BLaER1 (cell line): ENCODE measurements at regions not wholly inside any gene's neighbourhood (a gene's known extent, or its start where the extent isn't known, plus 50 kb on each side); places are given as distances from the start of the nearest gene placed in this dataset.
"Not testable (repeated sequence)": the region's sequence is repeated elsewhere in the genome, so short reads cannot be mapped to it uniquely, and the experiment has no call there.

ENCODE experiments used
- H3K27ac ChIP-seq: shearing (Covaris generic); formaldehyde crosslinking; 2 replicates; pipeline ENCODE4 v1.8.1; 2022
- H3K27me3 ChIP-seq: shearing (Covaris generic); formaldehyde crosslinking; 2 replicates; pipeline ENCODE4 v1.8.1; 2022
- H3K36me3 ChIP-seq: shearing (Covaris generic); formaldehyde crosslinking; 2 replicates; pipeline ENCODE4 v1.8.1; 2022
- H3K4me1 ChIP-seq: shearing (Covaris generic); formaldehyde crosslinking; 2 replicates; pipeline ENCODE4 v1.8.1; 2022
- H3K4me2 ChIP-seq: shearing (Covaris generic); formaldehyde crosslinking; 2 replicates; pipeline ENCODE4 v1.8.1; 2022
- H3K4me3 ChIP-seq: shearing (Covaris generic); formaldehyde crosslinking; 2 replicates; pipeline ENCODE4 v1.8.1; 2022
- H3K9ac ChIP-seq: shearing (Covaris generic); formaldehyde crosslinking; 2 replicates; pipeline ENCODE4 v1.8.1; 2022
- H3K9me3 ChIP-seq: shearing (Covaris generic); formaldehyde crosslinking; 2 replicates; pipeline ENCODE4 v1.8.1; 2022
- H4K20me1 ChIP-seq: shearing (Covaris generic); formaldehyde crosslinking; 2 replicates; pipeline ENCODE4 v1.8.1; 2022
- Cebpa-rat ChIP-seq: shearing (Covaris generic); IDR thresholded peaks from 2 replicates; pipeline ENCODE4 v1.8.1; 2022

DNA sequence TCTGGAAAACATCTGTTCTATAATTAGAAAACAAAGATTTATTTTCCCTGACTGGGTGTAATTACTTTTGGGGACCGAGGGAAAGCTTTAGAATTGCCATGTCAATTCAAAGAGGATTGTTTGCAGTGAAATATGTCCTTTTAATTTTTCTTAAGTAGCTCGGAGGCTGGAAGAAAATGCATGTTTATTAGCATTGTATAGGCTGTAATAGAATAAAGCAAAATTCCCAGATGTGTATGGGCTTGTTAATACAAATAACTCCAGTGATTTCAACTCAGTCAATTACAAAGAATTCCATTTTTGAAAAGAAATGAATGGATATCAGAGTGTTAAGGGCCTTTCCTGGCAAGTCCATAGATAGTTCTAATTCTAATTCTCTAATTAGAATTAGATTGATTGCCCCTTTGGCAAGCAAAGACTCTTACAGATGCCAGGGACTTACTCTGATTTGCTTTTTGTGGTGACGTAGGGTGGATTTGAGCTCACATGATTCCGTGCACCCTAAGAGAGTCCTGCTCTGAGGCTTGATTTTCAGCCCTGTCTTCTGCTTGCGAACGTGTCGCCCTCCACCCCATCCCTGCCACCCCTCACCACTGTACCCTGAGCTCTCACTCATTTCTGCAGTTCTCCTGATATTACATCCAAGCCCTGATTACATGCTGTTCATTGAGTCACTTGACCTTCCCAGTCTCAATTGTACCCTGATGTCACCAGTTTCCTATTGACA, 70.0 kb upstream of the FAM20A start:
- TF ChIP-seq Cebpa-rat: no peak
- Histone ChIP-seq H3K4me2 (no peak overlapping the region), H3K9ac (no peak overlapping the region), H3K9me3 (no peaks in the 10 kb centered on the region), H3K36me3 (no peaks in the 10 kb centered on the region), H3K27me3 (no peaks in the 10 kb centered on the region), H3K4me3 (no peak overlapping the region), H4K20me1 (no peaks in the 10 kb centered on the region), H3K4me1 (no peaks in the 10 kb centered on the region), H3K27ac (no peak overlapping the region)

DNA sequence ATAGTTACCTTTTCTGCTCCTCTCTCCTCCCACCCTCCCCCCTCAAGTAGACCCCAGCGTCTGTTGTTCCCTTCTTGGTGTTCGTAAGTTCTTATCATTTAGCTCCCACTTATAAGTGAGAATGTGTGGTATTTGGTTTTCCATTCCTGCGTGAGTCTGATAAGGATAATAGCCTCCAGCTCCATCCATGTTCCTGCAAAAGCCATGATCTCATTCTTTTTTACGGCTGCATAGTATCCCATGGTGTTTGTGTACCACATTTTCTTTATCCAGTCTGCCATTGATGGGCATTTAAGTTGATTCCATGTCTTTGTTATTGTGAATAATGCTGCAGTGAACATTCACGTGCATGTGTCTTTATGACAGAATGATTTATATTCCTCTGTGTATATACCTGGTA, 65.3 kb upstream of the FAM20A start:
- not testable (repeated sequence) for H3K9me3 ChIP-seq, H3K27ac ChIP-seq, H3K4me1 ChIP-seq, H3K4me3 ChIP-seq, H3K4me2 ChIP-seq, H3K36me3 ChIP-seq, H3K27me3 ChIP-seq, H3K9ac ChIP-seq, H4K20me1 ChIP-seq

DNA sequence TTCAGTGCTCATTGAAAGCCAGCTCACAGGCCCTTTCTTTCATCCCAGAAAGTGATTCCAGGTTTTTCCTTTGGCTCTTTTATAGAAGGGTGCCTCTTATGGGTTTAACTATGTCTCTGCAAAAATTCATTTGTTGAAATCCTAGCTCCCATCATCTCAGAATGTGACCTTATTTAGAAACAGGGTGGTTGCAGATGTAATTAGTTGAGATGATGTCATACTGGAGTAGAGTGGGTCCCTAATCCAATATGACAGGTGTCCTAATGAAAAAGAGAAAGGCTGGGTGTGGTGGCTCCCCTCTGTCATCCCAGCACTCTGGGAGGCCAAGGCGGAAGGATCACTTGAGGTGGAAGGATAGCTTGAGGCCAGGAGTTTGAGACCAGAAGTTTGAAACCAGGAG, 64.2 kb upstream of the FAM20A start:
- Histone ChIP-seq H4K20me1 (no peaks in the 10 kb centered on the region), H3K4me2 (no peak overlapping the region), H3K27me3 (no peaks in the 10 kb centered on the region), H3K27ac (no peak overlapping the region), H3K4me3 (no peak overlapping the region), H3K4me1 (no peaks in the 10 kb centered on the region), H3K9me3 (peaks cover 4% of the 10 kb centered on the region; the same call in 1 of the 2 replicates), H3K36me3 (no peaks in the 10 kb centered on the region), H3K9ac (no peak overlapping the region)
- TF ChIP-seq Cebpa-rat: no peak

DNA sequence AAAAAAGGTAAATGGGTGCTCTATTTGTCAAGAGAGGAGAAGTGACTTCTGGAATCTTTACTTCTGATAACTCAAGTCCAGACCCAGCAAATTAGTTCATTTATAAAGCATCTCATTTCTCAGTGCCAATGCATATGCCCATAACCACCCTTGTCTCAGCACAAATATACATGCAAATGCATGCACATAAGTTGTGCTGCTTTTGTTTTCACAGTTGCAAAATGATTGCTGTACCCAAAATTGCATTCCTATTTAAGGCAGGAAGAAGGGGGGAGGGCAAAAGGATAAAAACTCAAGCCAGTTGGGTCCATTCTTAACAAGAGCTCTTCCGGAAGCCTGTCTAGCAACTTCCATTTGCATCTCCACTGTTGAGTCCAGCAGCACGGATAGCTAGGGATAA, 61.3 kb upstream of the FAM20A start:
- Histone ChIP-seq H3K9ac (no peak overlapping the region), H3K9me3 (peaks cover 4% of the 10 kb centered on the region; the same call in 1 of the 2 replicates), H3K4me2 (no peak overlapping the region), H3K4me3 (no peak overlapping the region), H3K36me3 (no peaks in the 10 kb centered on the region), H3K4me1 (no peaks in the 10 kb centered on the region), H4K20me1 (no peaks in the 10 kb centered on the region), H3K27ac (no peak overlapping the region), H3K27me3 (no peaks in the 10 kb centered on the region)
- no peak for TF ChIP-seq Cebpa-rat

DNA sequence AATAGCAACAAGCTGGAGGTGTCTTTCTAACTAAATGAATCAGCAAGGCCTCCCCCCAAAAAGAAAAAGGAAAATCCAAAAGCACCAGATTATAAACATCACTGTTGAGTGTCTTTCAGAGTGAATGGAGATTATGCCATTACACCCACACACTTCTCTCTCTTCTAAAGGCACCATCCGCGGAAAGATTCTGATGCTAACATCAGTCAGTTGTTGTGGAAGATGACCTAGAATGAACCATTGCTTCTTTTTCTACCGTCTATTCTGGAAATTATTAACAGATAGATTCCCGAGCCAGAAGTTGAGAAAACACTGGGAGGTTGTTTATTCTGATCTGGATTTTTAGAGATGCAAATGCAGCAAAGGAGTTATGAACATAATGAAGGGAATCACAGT, 60.9 kb upstream of the FAM20A start:
- Histone ChIP-seq H3K27ac (no peak overlapping the region), H3K4me1 (no peaks in the 10 kb centered on the region), H3K36me3 (no peaks in the 10 kb centered on the region), H3K4me3 (no peak overlapping the region), H3K27me3 (no peaks in the 10 kb centered on the region), H3K9me3 (peaks cover 4% of the 10 kb centered on the region; the same call in 1 of the 2 replicates), H4K20me1 (no peaks in the 10 kb centered on the region), H3K9ac (no peak overlapping the region), H3K4me2 (no peak overlapping the region)
- no peak for TF ChIP-seq Cebpa-rat

DNA sequence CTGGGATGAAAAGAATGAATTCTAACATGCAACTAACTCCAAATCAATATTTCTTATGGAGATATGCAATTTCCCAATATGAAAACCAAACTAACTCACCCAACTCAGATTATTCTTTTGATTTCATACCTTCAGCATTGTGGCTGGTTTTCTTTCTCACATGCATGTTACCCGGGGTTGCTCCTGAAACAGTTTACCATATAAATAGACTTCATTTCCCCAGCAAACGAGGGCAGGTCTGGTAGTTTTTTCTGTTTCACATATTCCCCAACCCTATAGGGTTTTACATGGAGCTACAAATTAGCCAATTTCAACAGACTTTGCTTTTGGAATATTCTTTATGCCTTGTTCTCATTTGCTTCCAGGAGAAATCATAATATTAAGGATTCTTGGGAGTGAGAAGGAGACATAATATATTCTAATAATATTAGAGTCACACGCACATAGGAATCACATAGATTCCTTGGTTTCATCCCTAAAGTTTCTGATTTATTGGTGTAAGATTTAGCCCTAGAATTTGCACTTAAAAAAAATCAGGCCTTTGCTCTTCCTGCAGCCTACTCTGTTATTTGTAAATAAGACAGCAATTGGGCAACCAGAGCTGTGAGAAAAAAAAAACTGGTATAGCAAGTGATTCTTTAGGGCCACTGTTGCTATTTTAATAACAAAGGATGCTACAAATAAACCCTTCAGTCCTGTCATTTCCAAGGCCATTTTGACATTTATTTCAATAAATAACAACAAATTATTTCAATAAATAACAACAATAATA, 60.3 kb upstream of the FAM20A start:
- Histone ChIP-seq H3K36me3 (no peaks in the 10 kb centered on the region), H3K27ac (no peak overlapping the region), H3K4me1 (no peaks in the 10 kb centered on the region), H4K20me1 (no peaks in the 10 kb centered on the region), H3K9ac (no peak overlapping the region), H3K9me3 (peaks cover 4% of the 10 kb centered on the region; the same call in 1 of the 2 replicates), H3K27me3 (no peaks in the 10 kb centered on the region), H3K4me3 (no peak overlapping the region), H3K4me2 (no peak overlapping the region)
- TF ChIP-seq Cebpa-rat: no peak

DNA sequence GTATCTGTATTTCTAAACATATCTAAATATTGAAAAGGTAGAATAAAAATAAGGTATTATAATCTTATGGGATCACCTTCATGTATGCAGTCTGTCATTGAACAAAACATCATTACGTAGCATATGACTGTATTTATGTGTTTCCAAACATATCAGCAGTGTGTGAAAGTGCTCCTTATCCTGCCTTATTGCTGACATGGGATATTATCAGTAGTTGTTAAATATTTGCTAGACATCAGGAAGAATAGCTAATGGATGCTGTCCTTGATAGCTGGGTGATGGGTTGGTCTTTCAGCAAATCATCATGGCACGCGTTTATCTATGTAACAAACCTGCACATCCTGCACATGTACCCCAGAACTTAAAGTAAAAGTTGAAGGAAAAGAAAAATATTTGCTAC, 59.1 kb upstream of the FAM20A start:
- Histone ChIP-seq H3K4me3 (no peak overlapping the region), H3K4me1 (no peaks in the 10 kb centered on the region), H3K36me3 (no peaks in the 10 kb centered on the region), H3K9me3 (peaks cover 4% of the 10 kb centered on the region; the same call in 1 of the 2 replicates), H3K27me3 (no peaks in the 10 kb centered on the region), H4K20me1 (no peaks in the 10 kb centered on the region), H3K27ac (no peak overlapping the region), H3K9ac (no peak overlapping the region), H3K4me2 (no peak overlapping the region)
- TF ChIP-seq Cebpa-rat: no peak

DNA sequence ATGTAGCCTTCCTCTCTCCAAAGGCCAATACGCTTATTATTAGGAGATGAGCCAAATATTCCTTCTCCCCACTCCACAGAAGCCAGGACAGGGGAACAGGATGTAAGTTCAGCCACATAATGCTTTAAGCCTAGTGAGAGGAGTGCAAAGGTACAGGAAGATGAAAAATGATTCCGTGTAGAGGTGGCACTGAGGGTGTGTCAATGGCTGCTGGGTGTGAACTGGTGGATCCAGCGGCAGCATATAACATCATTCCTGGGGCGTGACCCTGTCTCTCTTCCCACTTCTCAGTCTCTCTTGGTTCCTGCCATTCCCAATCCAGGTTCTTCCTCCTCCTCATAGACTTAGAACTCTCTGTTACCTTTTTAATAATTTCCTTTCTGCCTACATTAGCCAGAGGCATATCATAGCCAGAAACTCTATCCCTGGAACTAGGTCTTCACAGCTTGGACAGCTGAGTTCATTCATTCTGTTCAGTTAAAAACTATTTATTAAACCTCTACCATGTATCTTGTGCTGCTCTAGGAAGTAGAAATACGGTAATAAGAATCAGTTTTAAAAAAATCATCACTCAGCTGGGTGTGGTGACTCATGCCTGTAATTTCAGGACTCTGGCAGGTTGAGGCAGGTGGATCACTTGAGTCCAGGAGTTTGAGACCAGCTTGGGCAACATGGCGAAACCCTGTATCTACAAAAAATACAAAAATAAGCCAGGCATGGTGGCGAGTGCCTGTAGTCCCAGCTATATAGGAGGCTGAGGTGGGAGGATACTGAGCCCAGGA, 58.0 kb upstream of the FAM20A start:
- no peak for TF ChIP-seq Cebpa-rat
- no peak overlapping the region for H3K9ac ChIP-seq
- H3K27ac ChIP-seq: no peak overlapping the region
- no peaks in the 10 kb centered on the region for H4K20me1 ChIP-seq
- peaks cover 4% of the 10 kb centered on the region; the same call in 1 of the 2 replicates for H3K9me3 ChIP-seq
- no peak overlapping the region for H3K4me3 ChIP-seq
- H3K27me3 ChIP-seq: no peaks in the 10 kb centered on the region
- no peaks in the 10 kb centered on the region for H3K36me3 ChIP-seq
- no peaks in the 10 kb centered on the region for H3K4me1 ChIP-seq
- H3K4me2 ChIP-seq: no peak overlapping the region

DNA sequence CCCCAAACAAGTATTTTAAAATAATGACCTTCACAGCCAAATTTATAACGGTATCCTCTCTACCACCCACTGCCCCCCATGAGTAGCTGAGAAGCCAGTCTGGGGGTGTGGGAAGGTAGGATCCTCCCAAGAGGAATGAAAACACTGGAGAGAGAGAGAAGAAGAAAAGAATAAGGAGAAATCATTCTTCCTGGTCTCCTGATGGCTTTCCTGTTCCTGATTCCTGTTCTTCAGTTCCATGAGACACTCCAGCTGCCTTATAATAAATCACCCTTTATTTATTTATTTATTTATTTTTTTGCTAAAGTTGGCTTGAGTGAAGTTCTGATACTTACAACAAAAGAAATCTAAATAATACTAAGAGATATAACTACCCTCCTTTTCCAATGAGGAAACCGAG, 56.4 kb upstream of the FAM20A start:
- H3K27ac ChIP-seq: no peak overlapping the region
- no peak overlapping the region for H3K4me3 ChIP-seq
- H4K20me1 ChIP-seq: no peaks in the 10 kb centered on the region
- H3K9me3 ChIP-seq: no peaks in the 10 kb centered on the region
- TF ChIP-seq Cebpa-rat: no peak
- H3K36me3 ChIP-seq: no peaks in the 10 kb centered on the region
- no peaks in the 10 kb centered on the region for H3K27me3 ChIP-seq
- H3K4me1 ChIP-seq: no peaks in the 10 kb centered on the region
- H3K4me2 ChIP-seq: no peak overlapping the region
- no peak overlapping the region for H3K9ac ChIP-seq

DNA sequence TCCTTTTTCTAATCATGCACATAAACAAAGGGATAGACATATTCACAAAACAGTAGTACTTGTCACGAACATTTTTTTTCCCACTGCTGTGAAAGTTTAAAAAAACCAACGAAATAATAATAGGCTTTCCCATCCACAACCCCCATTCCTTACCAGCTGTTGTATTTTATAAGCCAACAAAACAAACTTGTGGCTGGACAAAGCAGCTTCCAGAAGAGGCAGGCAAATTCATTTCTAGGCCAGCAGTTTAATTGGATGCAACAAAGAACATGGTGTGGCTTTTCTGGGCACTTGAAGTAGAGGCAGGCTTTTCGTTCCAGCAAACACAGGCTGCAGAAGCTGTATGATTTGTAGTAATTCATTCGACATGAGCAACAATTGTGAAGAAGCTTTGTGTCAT, 56.0 kb upstream of the FAM20A start:
- no peaks in the 10 kb centered on the region for H3K9me3 ChIP-seq
- H3K4me2 ChIP-seq: no peak overlapping the region
- no peaks in the 10 kb centered on the region for H4K20me1 ChIP-seq

More for the DNA sequence above, 56.0 kb upstream of the FAM20A start:
- no peaks in the 10 kb centered on the region for H3K27me3 ChIP-seq
- H3K36me3 ChIP-seq: no peaks in the 10 kb centered on the region
- no peak overlapping the region for H3K4me3 ChIP-seq
- no peaks in the 10 kb centered on the region for H3K4me1 ChIP-seq
- no peak overlapping the region for H3K9ac ChIP-seq
- no peak for TF ChIP-seq Cebpa-rat
- no peak overlapping the region for H3K27ac ChIP-seq
